DMS 273 treated with DMSO at 0.1 percent for 48 hours (cell line): ENCODE measurements at regions not wholly inside any gene's neighbourhood (a gene's known extent, or its start where the extent isn't known, plus 50 kb on each side); places are given as distances from the start of the nearest gene placed in this dataset.

Experiments
- DNase-seq: peaks from one replicate; lab custom pipeline; 2025; lab: John Stamatoyannopoulos, UW

- DNase-seq, result no peak
Observed at GRCh38 chr2:128879161-128879560, 560.5 kb upstream of the HS6ST1 start.

GRCh38 chr2:128894896-128895295, 576.2 kb upstream of the HS6ST1 start:
- DNase-seq, result no peak

- no peak for DNase-seq
Observed at GRCh38 chr2:128901572-128902391, 583.1 kb upstream of the HS6ST1 start.

- DNase-seq, result no peak
Observed at GRCh38 chr2:128903637-128904036, 585.0 kb upstream of the HS6ST1 start.

- DNase-seq, result no peak
Observed at GRCh38 chr2:128911276-128911675, 592.6 kb upstream of the HS6ST1 start.

GRCh38 chr2:128914320-128914719, 595.7 kb upstream of the HS6ST1 start:
- no peak for DNase-seq

- no peak for DNase-seq
Observed at GRCh38 chr2:128921751-128922150, 603.1 kb upstream of the HS6ST1 start.

- DNase-seq, result no peak
Observed at GRCh38 chr2:128922154-128922553, 603.5 kb upstream of the HS6ST1 start.

- no peak for DNase-seq
Observed at GRCh38 chr2:128925631-128926030, 607.0 kb upstream of the HS6ST1 start.

- DNase-seq, result no peak
Observed at GRCh38 chr2:128930101-128930500, 611.4 kb upstream of the HS6ST1 start.

- DNase-seq, result no peak
Observed at GRCh38 chr2:128940378-128940777, 621.7 kb upstream of the HS6ST1 start.

- DNase-seq, result no peak
Observed at GRCh38 chr2:128941751-128942150, 623.1 kb upstream of the HS6ST1 start.

GRCh38 chr2:128949360-128949759, 630.7 kb upstream of the HS6ST1 start:
- no peak for DNase-seq

- no peak for DNase-seq
Observed at GRCh38 chr2:128950758-128951157, 632.1 kb upstream of the HS6ST1 start.

GRCh38 chr2:128958241-128958640, 639.6 kb upstream of the HS6ST1 start:
- DNase-seq, result no peak

- no peak for DNase-seq
Observed at GRCh38 chr2:128967646-128968045, 649.0 kb upstream of the HS6ST1 start.

- DNase-seq, result no peak
Observed at GRCh38 chr2:128969374-128969773, 650.7 kb upstream of the HS6ST1 start.

- DNase-seq, result no peak
Observed at GRCh38 chr2:128970332-128971116, 651.9 kb upstream of the HS6ST1 start.

GRCh38 chr2:128973566-128973965, 654.9 kb upstream of the HS6ST1 start:
- DNase-seq, result no peak

GRCh38 chr2:128978212-128978611, 659.5 kb upstream of the HS6ST1 start:
- no peak for DNase-seq

GRCh38 chr2:128979182-128979581, 660.5 kb upstream of the HS6ST1 start:
- DNase-seq, result no peak

GRCh38 chr2:128980475-128980874, 661.8 kb upstream of the HS6ST1 start:
- no peak for DNase-seq

GRCh38 chr2:128981353-128981752, 662.7 kb upstream of the HS6ST1 start:
- DNase-seq, result no peak
